ENCODE measurements at regions not wholly inside any gene's neighbourhood (a gene's known extent, or its start where the extent isn't known, plus 50 kb on each side); places are given as distances from the start of the nearest gene placed in this dataset.
"Not testable (repeated sequence)": the region's sequence is repeated elsewhere in the genome, so short reads cannot be mapped to it uniquely, and the experiment has no call there.

DNA sequence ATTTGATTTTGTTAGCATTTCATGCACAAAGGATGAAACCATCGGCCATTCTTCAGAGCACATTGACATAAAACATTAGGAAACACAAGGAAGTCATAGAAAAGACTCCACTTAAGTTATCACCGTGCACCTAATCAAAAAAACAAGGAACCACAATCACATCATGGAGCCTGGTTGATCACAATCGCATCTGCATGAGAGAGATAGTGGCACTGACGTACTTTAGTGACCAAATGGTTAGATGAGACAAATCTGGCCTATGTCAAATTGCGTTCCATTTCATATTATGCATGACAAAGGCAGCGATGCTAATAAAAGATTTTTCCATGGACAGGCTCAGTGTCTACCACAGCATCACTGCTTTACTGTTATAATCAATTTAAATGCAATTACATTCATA lies 571.8 kb upstream of the ADGRL2 start:
- no peak for DNase-seq (ENCODE audit: low read depth in 2 of 2)

GRCh38 chr1:81226603-81226928 lies 574.2 kb upstream of the ADGRL2 start:
- no peak for DNase-seq (ENCODE audit: low read depth in 2 of 2)

DNA sequence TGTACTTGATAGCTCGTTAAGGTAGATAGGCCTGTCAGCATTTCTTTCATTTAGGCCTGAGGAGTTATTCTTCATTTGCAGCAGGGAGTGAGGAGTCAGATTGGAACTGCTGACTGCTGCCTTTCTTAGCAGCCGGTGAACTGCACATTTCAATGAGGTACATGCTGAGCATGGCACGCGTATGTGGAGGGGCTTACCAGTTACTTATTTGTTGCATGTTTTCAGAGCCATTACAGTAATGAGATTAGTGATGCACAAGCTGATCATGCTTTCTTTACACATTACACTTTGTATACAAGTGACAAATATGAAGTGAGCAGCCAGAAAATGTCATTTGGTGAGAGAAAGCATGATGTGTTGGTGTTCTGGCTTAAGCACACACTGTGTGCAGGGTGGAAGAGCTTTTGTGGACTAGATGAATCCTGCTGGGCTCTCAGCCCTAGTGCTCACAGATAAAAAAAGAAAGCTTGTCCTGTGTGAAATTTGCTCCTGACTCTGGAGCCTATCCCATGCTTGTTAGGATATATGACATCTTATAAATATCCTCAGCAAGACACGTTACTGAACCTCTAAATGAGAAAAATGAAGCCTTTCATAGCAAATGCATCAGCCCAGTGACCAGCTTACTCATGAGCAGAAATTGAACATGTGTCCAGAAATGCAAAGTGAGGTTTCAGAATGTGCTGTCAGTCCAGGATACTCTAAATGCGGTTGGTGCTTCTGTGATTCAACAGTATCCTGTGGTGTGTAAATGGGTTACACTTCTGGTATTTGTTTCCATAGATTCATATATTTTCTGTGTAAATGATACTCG lies 574.7 kb upstream of the ADGRL2 start:
- no peak for DNase-seq (ENCODE audit: low read depth in 2 of 2)

- DNase-seq (ENCODE audit: low read depth in 2 of 2) = no peak
Observed at GRCh38 chr1:81224222-81224621, 576.5 kb upstream of the ADGRL2 start.

DNA sequence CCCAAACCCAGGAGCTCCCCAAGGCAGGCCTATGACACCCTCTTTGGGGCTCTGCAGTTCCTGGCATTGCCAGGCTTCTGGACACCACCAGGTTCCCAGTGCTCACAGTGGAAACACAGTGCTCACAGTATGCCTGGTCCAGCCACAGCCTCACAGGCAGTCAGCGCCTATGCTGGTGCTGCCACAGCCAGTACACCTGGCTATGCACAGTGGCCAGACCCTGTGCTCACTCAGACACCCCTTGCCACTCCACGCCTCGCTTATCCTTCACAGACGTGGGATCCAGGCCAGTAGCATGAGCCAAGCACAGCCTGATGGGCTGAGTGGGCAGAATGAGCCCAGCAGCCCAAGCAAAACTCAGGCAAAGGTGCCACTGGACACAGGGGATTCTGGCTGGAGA lies 579.2 kb upstream of the ADGRL2 start:
- no peak for DNase-seq (ENCODE audit: low read depth in 2 of 2)

DNA sequence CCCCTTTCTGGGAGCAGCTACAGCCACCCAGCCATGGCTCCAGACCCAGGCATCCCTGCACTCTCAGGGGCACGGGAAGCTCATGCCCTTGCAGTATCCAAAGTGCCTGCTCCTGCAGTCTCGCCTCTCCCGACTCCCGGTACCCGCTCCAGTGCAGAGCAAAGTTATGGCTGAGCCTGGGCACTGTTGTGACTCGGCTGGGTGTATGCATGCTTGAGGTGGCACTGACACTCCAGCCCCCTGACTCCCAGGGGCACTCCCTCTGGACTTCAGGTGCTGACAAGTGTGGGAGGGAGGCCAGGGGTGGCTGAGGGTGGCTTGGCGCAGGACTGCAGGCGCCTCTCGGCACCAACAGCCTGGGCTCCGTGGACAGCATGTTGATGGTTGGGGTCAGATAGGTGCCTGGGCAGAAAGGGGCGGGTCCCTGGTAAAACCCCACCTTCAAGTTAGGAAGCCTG lies 580.1 kb upstream of the ADGRL2 start:
- no peak for DNase-seq (ENCODE audit: low read depth in 2 of 2)

GRCh38 chr1:81217058-81217457 lies 583.7 kb upstream of the ADGRL2 start:
- no peak for DNase-seq (ENCODE audit: low read depth in 2 of 2)

DNA sequence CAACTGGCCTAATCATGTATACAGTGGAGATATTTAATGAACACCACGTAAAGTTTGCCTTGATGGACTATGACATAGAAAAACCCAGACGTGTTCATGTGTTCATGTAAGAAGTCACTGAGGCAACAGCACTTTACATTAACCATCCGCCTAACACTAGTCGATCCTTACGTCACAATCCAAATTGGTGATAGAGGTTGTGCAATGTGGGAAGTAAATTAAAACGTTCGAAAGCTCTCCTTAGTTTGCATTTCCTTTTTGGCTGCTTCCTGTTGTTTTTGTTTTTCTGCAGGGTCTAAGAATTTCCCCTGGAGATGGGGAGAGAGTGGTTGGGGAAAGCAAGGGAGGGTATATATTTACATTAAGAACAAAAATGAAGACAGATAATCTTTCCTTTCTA lies 587.5 kb upstream of the ADGRL2 start:
- no peak for DNase-seq (ENCODE audit: low read depth in 2 of 2)

- no peak for DNase-seq (ENCODE audit: low read depth in 2 of 2)
Observed at GRCh38 chr1:81209461-81209860, 591.3 kb upstream of the ADGRL2 start.

DNA sequence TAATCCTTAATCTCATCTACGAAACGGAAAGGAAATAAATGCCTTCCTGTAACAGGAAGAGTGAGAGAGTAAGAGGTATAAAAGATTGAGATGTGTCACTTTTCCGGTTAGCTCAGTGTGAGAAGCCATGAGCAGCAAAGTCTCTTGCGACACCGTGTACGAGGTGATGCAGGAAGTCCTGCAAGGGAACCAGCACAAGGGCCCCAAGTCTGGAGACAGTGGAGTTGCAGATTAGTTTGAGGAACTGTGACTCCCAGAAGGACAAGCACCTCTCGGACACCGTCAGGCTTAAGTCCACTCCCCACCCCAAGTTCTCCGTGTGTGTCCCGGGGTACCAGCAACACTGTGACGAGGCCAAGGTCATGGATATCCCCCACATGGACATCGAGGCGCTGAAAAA lies 592.3 kb upstream of the ADGRL2 start:
- peak; percentile 2 to 11 for DNase-seq (ENCODE audit: low read depth in 2 of 2)

- DNase-seq (ENCODE audit: low read depth in 2 of 2) = no peak
Observed at GRCh38 chr1:81205956-81206355, 594.8 kb upstream of the ADGRL2 start.

GRCh38 chr1:81201779-81202178 lies 599.0 kb upstream of the ADGRL2 start:
- no peak for DNase-seq (ENCODE audit: low read depth in 2 of 2)

DNA sequence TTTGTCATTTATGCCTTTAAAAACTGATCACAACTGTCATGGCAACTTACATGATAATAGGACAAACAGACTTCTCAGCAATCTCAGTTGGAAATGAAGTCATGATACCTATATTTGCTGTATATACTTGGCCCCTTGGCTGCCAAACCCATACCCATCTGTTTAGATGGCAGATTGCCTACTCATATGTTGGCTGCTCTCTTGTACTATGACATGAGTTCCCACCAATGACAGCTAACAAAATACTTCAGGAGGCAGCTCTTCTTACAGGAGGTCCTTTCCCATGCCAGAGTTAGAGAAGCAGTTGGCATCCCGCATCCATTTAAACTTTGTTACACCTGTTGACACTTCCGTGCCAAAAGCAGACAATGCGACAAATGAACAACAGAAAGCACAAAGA lies 603.1 kb upstream of the ADGRL2 start:
- no peak for DNase-seq (ENCODE audit: low read depth in 2 of 2)

DNA sequence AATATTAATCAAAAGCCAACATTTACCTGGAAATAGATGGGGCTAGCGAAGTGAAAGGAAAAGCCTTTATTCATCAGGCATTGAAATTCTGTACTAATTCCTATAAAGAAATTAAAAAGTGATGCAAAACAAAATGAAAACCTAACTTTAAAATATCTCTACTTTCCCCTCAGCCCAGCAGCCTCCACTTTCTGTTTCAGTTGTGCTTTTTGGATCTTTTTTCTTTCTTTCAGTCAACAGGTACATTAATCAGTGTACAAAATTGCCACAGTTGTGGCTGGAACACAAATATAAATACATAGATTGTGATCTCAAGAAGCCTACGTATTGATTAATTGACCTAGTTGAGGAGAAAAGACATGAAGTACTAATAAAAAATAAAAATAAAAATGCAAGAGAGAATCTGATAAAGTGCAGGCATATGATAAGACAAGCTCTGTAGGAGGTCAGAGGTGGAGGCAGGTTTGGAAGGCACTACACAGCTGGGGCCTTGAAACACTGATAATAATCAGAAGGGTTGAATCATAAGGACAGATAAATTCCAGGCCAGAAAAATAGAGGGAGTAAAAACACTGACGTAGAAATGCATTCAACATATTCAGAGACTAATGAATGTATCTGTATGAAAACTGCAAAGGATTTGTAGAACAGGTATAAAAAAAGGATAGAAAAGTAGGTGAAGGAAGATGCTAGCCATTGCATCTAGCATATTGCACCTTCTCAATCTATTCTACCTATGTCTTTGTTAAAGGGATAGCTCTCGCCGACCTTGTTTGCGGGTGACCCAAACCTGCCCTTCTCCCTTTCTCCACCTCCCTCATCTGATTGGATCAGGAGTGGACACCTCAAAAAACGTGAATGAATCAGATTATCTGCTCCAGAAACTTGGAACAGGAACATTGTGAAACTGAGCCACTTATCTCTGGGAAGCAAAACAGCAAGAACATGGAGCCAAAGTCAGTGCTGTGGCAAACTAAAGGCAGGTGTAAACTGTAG lies 607.8 kb upstream of the ADGRL2 start:
- DNase-seq (ENCODE audit: low read depth in 2 of 2) = no peak

- no peak for DNase-seq (ENCODE audit: low read depth in 2 of 2)
Observed at GRCh38 chr1:81190003-81190402, 610.7 kb upstream of the ADGRL2 start.

GRCh38 chr1:81187635-81188034 lies 613.1 kb upstream of the ADGRL2 start:
- DNase-seq (ENCODE audit: low read depth in 2 of 2) = no peak

- no peak for DNase-seq (ENCODE audit: low read depth in 2 of 2)
Observed at GRCh38 chr1:81186261-81186660, 614.5 kb upstream of the ADGRL2 start.

- DNase-seq (ENCODE audit: low read depth in 2 of 2) = no peak
Observed at GRCh38 chr1:81183553-81183952, 617.2 kb upstream of the ADGRL2 start.

DNA sequence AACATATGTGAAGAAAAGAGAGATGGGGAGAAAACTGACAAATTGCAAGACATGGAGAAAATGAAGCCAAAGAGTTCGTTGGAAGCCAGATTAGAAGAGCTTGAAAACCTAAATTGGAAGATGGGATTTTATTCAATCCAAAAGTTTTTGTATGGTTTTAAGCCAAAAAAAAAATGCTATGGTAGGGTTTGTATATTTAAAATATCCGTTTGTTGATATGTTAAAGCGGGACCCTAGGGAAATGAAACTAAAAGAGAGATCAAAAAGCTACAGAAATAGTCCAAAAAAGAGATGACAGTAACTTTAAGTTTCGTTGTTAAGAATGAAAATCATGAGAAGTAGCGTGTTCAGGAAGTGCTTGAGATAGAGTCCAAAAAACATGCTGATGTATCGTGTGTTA lies 617.7 kb upstream of the ADGRL2 start:
- no peak for DNase-seq (ENCODE audit: low read depth in 2 of 2)

DNA sequence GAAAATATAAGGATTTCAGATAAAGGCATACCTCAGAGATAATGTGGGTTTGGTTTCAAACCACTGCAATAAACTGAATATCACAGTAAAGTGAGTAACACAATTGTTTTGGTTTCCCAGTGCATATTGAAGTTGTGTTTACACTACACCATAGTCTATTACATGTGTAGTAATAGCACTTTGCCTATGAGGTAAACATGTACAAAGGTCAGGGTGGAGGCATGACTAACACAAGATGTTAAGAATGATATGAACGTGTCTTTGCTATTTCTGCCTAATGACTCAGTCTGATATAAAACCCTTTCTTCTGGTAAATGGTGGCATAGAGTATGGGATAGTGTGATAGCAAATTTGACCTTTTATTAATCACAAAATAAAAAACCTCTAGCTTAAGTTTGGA lies 621.5 kb upstream of the ADGRL2 start:
- DNase-seq (ENCODE audit: low read depth in 2 of 2) = peak in 1 of 2 donors; percentile 48

DNA sequence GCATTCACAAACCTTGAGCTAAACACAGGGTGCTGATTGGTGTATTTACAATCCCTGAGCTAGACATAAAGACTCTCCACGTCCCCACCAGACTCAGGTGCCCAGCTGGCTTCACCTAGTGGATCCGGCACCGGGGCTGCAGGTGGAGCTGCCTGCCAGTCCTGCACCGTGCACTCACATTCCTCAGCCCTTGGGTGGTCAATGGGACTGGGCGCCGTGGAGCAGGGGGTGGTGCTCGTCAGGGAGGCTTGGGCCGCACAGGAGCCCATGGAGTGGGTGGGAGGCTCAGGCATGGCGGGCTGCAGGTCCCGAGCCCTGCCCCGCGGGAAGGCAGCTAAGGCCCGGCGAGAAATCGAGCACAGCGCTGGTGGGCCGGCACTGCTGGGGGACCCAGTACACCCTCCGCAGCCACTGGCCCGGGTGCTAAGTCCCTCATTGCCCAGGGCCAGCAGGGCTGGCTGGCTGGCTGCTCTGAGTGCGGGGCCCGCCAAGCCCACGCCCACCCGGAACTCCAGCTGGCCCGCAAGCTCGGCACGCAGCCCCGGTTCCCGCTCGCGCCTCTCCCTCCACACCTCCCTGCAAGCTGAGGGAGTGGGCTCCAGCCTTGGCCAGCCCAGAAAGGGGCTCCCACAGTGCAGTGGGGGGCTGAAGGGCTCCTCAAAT lies 622.2 kb upstream of the ADGRL2 start:
- not testable (repeated sequence) for DNase-seq (ENCODE audit: low read depth in 2 of 2)

Measured in lung microvascular endothelial cell (primary cell).